WTC11 (cell line): ENCODE measurements at regions not wholly inside any gene's neighbourhood (a gene's known extent, or its start where the extent isn't known, plus 50 kb on each side); places are given as distances from the start of the nearest gene placed in this dataset.

Source experiments
- ATAC-seq: fragments of 200-7000 bp; cut with Tn5 transposase; 2 replicates; pipeline ENCODE4 v1.10.0; 2021; ENCODE audit warnings: mild to moderate bottlenecking, moderate library complexity
- CTCF ChIA-PET: fragments of 300-600 bp; sonication (Branson Sonifier 250); formaldehyde crosslinking; loops from one replicate; lab custom pipeline; 2021; ENCODE audit warnings: antibody characterized with exemption; lab: Charles Lee
- POLR2A ChIA-PET: fragments of 350-600 bp; sonication (Branson Sonifier 250); formaldehyde crosslinking; loops from one replicate; lab custom pipeline; 2021; ENCODE audit warnings: antibody characterized with exemption; lab: Charles Lee
- DNase-seq: peaks from one replicate; pipeline ENCODE4 v3.0.0; 2021; ENCODE audit warnings: low spot score
- H3K27ac Mint-ChIP-seq: 2 replicates; pipeline ENCODE4 v1.8.0; 2021; ENCODE audit warnings: mixed read lengths
- H3K27me3 Mint-ChIP-seq: 2 replicates; pipeline ENCODE4 v1.8.0; 2021; ENCODE audit warnings: low read depth, mild to moderate bottlenecking, moderate library complexity, mixed read lengths
- H3K36me3 Mint-ChIP-seq: 2 replicates; pipeline ENCODE4 v1.8.0; 2021; ENCODE audit warnings: mixed read lengths
- H3K4me1 Mint-ChIP-seq: 2 replicates; pipeline ENCODE4 v1.8.0; 2022; ENCODE audit warnings: mixed read lengths
- H3K4me3 Mint-ChIP-seq: 2 replicates; pipeline ENCODE4 v1.8.0; 2021; ENCODE audit warnings: mild to moderate bottlenecking, moderate library complexity, mixed read lengths
- H3K9me3 Mint-ChIP-seq: 2 replicates; pipeline ENCODE4 v1.8.0; 2021; ENCODE audit warnings: mixed read lengths
- CDX4 ChIP-seq: fragments of 250-450 bp; sonication (Bioruptor Pico); IDR thresholded peaks from 2 replicates; pipeline ENCODE4 v1.9.0; 2021; ENCODE audit warnings: moderate library complexity, mild to moderate bottlenecking, inconsistent platforms, borderline replicate concordance
- CREB1 ChIP-seq: sonication (generic); formaldehyde crosslinking; IDR thresholded peaks from 2 replicates; pipeline ENCODE4 v1.8.0; 2023; ENCODE audit warnings: mild to moderate bottlenecking, missing genetic modification reagents
- CTCF ChIP-seq: fragments of 200-600 bp; IDR thresholded peaks from 2 replicates; pipeline ENCODE4 v1.8.0; 2022; ENCODE audit warnings: antibody characterized with exemption
- EMX1 ChIP-seq: fragments of 250-450 bp; sonication (Bioruptor Pico); IDR thresholded peaks from 2 replicates; pipeline ENCODE4 v1.8.0; 2021; ENCODE audit warnings: mild to moderate bottlenecking
- FOXJ3 ChIP-seq: sonication (generic); formaldehyde crosslinking; IDR thresholded peaks from 2 replicates; pipeline ENCODE4 v1.9.0; 2021; ENCODE audit warnings: missing genetic modification reagents, mild to moderate bottlenecking, borderline replicate concordance
- FOXK1 ChIP-seq: sonication (generic); formaldehyde crosslinking; IDR thresholded peaks from 2 replicates; pipeline ENCODE4 v1.8.0; 2022; ENCODE audit warnings: mild to moderate bottlenecking, moderate library complexity, missing genetic modification reagents
- FOXP4 ChIP-seq: sonication (generic); formaldehyde crosslinking; IDR thresholded peaks from 2 replicates; pipeline ENCODE4 v1.8.0; 2022; ENCODE audit warnings: mild to moderate bottlenecking, missing genetic modification reagents
- GRHL2 ChIP-seq: fragments of 250-450 bp; sonication (Bioruptor Pico); IDR thresholded peaks from 2 replicates; pipeline ENCODE4 v1.8.0; 2022; ENCODE audit warnings: mild to moderate bottlenecking, moderate library complexity; ENCODE audit not compliant: insufficient replicate concordance, severe bottlenecking
- NR1H2 ChIP-seq: sonication (generic); formaldehyde crosslinking; IDR thresholded peaks from 2 replicates; pipeline ENCODE4 v1.9.0; 2021; ENCODE audit warnings: mild to moderate bottlenecking, moderate library complexity, missing genetic modification reagents
- OVOL2 ChIP-seq: fragments of 250-450 bp; sonication (Bioruptor Pico); IDR thresholded peaks from 2 replicates; pipeline ENCODE4 v1.9.0; 2021; ENCODE audit warnings: mild to moderate bottlenecking, borderline replicate concordance
- SMAD3 ChIP-seq: sonication (generic); formaldehyde crosslinking; IDR thresholded peaks from 2 replicates; pipeline ENCODE4 v1.8.0; 2022; ENCODE audit warnings: missing genetic modification reagents, mild to moderate bottlenecking, borderline replicate concordance
- SP1 ChIP-seq: sonication (generic); formaldehyde crosslinking; conservative IDR thresholded peaks from 2 replicates; pipeline ENCODE4 v1.8.1; 2022; ENCODE audit warnings: missing genetic modification reagents
- USF1 ChIP-seq: sonication (generic); formaldehyde crosslinking; IDR thresholded peaks from 2 replicates; pipeline ENCODE4 v1.8.0; 2022; ENCODE audit warnings: mild to moderate bottlenecking, missing genetic modification reagents
- ZBTB43 ChIP-seq: sonication (generic); formaldehyde crosslinking; IDR thresholded peaks from 2 replicates; pipeline ENCODE4 v1.8.1; 2023; ENCODE audit warnings: mild to moderate bottlenecking, missing genetic modification reagents
- ZNF121 ChIP-seq: sonication (generic); formaldehyde crosslinking; IDR thresholded peaks from 2 replicates; pipeline ENCODE4 v1.8.0; 2023; ENCODE audit warnings: missing genetic modification reagents
- ZNF281 ChIP-seq: sonication (generic); formaldehyde crosslinking; IDR thresholded peaks from 2 replicates; pipeline ENCODE4 v1.8.0; 2023; ENCODE audit warnings: mild to moderate bottlenecking, missing genetic modification reagents

- TF ChIP-seq SMAD3 (no peak), USF1 (CRISPR knock-in tag) (no peak), FOXP4 (CRISPR knock-in tag) (no peak), FOXJ3 (CRISPR knock-in tag) (no peak)
- TF ChIP-seq, all 79 proteins: peak for 0
These were observed 310.9 kb upstream of the MAOA start (continued) for GRCh38 chrX:43345166-43345565.

GRCh38 chrX:43349363-43349762 is 306.7 kb upstream of the MAOA start:
- H3K9me3 Mint-ChIP-seq: peaks cover 6% of the 10 kb centered on the region
- peaks cover 37% of the 10 kb centered on the region for H3K4me1 Mint-ChIP-seq
- ChIA-PET POLR2A (no interaction called here), CTCF (interaction anchor here (0.6 to 1.4 kb wide), 9 partner anchors 14 to 545 kb away, joined by 3 to 14 read pairs (median 4); no protein-coding TSS in a partner anchor)
- TF ChIP-seq NR1H2 (no peak), CTCF (peak; percentile 21; the same call in 1 of the 2 replicates)
- no peak overlapping the region for H3K4me3 Mint-ChIP-seq
- peaks cover 17% of the 10 kb centered on the region for H3K36me3 Mint-ChIP-seq
- DNase-seq (peak; percentile 30), ATAC-seq (peak; percentile 91)
- H3K27ac Mint-ChIP-seq: 0 out of 2 replicates have a peak overlapping the region, but pooled peaks have one; percentile 84
- H3K27me3 Mint-ChIP-seq: no peaks in the 10 kb centered on the region

GRCh38 chrX:43350935-43351334 is 305.2 kb upstream of the MAOA start:
- no peak for TF ChIP-seq EMX1 (CRISPR knock-in tag)
- no peak for TF ChIP-seq ZNF121 (CRISPR knock-in tag)
- TF ChIP-seq USF1 (CRISPR knock-in tag): no peak
- CTCF ChIA-PET: no interaction called here
- Mint-ChIP-seq H3K4me1 (peaks cover 38% of the 10 kb centered on the region), H3K9me3 (peaks cover 9% of the 10 kb centered on the region), H3K36me3 (peaks cover 21% of the 10 kb centered on the region), H3K4me3 (no peak overlapping the region), H3K27ac (no peak overlapping the region), H3K27me3 (no peaks in the 10 kb centered on the region)
- POLR2A ChIA-PET: no interaction called here
- no peak for ATAC-seq
- no peak for DNase-seq

GRCh38 chrX:43357741-43358140 is 298.4 kb upstream of the MAOA start:
- POLR2A ChIA-PET: no interaction called here
- Mint-ChIP-seq H3K4me1 (peaks cover 17% of the 10 kb centered on the region), H3K9me3 (peaks cover 22% of the 10 kb centered on the region), H3K27ac (no peak overlapping the region), H3K36me3 (peaks cover 25% of the 10 kb centered on the region), H3K4me3 (no peak overlapping the region), H3K27me3 (no peaks in the 10 kb centered on the region)
- CTCF ChIA-PET: no interaction called here
- ATAC-seq (no peak), DNase-seq (no peak)
- no peak for TF ChIP-seq CREB1 (CRISPR knock-in tag)
- TF ChIP-seq FOXK1 (CRISPR knock-in tag): no peak
- no peak for TF ChIP-seq USF1 (CRISPR knock-in tag)
- no peak for TF ChIP-seq ZNF281 (CRISPR knock-in tag)
- no peak for TF ChIP-seq GRHL2
- no peak for TF ChIP-seq SP1 (CRISPR knock-in tag)
- no peak for TF ChIP-seq ZBTB43 (CRISPR knock-in tag)
- no peak for TF ChIP-seq CDX4 (CRISPR knock-in tag)
- no peak for TF ChIP-seq OVOL2 (CRISPR knock-in tag)
